GM19438 (cell line): ENCODE measurements at regions not wholly inside any gene's neighbourhood (a gene's known extent, or its start where the extent isn't known, plus 50 kb on each side); places are given as distances from the start of the nearest gene placed in this dataset.
"Not testable (repeated sequence)": the region's sequence is repeated elsewhere in the genome, so short reads cannot be mapped to it uniquely, and the experiment has no call there.

Experiments
- ATAC-seq: cut with Tn5 transposase; IDR thresholded peaks from one replicate; pipeline ENCODE4 v1.9.1; 2021; ENCODE audit warnings: low read depth; ENCODE audit not compliant: unreplicated experiment

GRCh38 chr13:54004026-54004699, 975.5 kb downstream of the OLFM4 start:
- ATAC-seq = no peak

- no peak for ATAC-seq
Observed at GRCh38 chr13:54016542-54016941, 987.9 kb downstream of the OLFM4 start.

- no peak for ATAC-seq
Observed at GRCh38 chr13:54018485-54018884, 989.9 kb downstream of the OLFM4 start.

GRCh38 chr13:54029226-54029625, 1000.6 kb downstream of the OLFM4 start:
- peak; percentile 97 for ATAC-seq

- peak; percentile 7 for ATAC-seq
Observed at GRCh38 chr13:54029720-54030119, 1001.1 kb downstream of the OLFM4 start.

GRCh38 chr13:54033323-54033861, 1004.8 kb downstream of the OLFM4 start:
- ATAC-seq = no peak

- no peak for ATAC-seq
Observed at GRCh38 chr13:54034047-54034446, 1005.4 kb downstream of the OLFM4 start.

- not testable (repeated sequence) for ATAC-seq
Observed at GRCh38 chr13:54057416-54057815, 1028.8 kb downstream of the OLFM4 start.

GRCh38 chr13:54069958-54070357, 1041.3 kb downstream of the OLFM4 start:
- not testable (repeated sequence) for ATAC-seq

- no peak for ATAC-seq
Observed at GRCh38 chr13:54077569-54077968, 1049.0 kb downstream of the OLFM4 start.

- no peak for ATAC-seq
Observed at GRCh38 chr13:54078271-54078870, 1049.8 kb downstream of the OLFM4 start.

- not testable (repeated sequence) for ATAC-seq
Observed at GRCh38 chr13:54082309-54082708, 1053.7 kb downstream of the OLFM4 start.

GRCh38 chr13:54091884-54092283, 1063.3 kb downstream of the OLFM4 start:
- ATAC-seq = no peak

GRCh38 chr13:54092686-54093085, 1064.1 kb downstream of the OLFM4 start:
- no peak for ATAC-seq

GRCh38 chr13:54110597-54110996, 1082.0 kb downstream of the OLFM4 start:
- ATAC-seq = no peak

GRCh38 chr13:54124700-54125099, 1096.1 kb downstream of the OLFM4 start:
- ATAC-seq = no peak

- ATAC-seq = not testable (repeated sequence)
Observed at GRCh38 chr13:54130931-54131330, 1102.3 kb downstream of the OLFM4 start.

GRCh38 chr13:54131433-54131832, 1102.8 kb downstream of the OLFM4 start:
- ATAC-seq = not testable (repeated sequence)

GRCh38 chr13:54132127-54132526, 1103.5 kb downstream of the OLFM4 start:
- not testable (repeated sequence) for ATAC-seq

- not testable (repeated sequence) for ATAC-seq
Observed at GRCh38 chr13:54132720-54133119, 1104.1 kb downstream of the OLFM4 start.

- no peak for ATAC-seq
Observed at GRCh38 chr13:54133746-54134145, 1105.1 kb downstream of the OLFM4 start.

- no peak for ATAC-seq
Observed at GRCh38 chr13:54144828-54145227, 1116.2 kb downstream of the OLFM4 start.
